H9 (cell line): ENCODE measurements at regions not wholly inside any gene's neighbourhood (a gene's known extent, or its start where the extent isn't known, plus 50 kb on each side); places are given as distances from the start of the nearest gene placed in this dataset.

Source experiments
- DNase-seq: peaks from one replicate; pipeline ENCODE4 v3.0.0-alpha.2; 2017
- H2AFZ ChIP-seq: one replicate; pipeline ENCODE4 v1.6.1; 2013; ENCODE audit warnings: mild to moderate bottlenecking, low read length, control low read depth, moderate library complexity
- H2AK5ac ChIP-seq: 2 replicates; pipeline ENCODE4 v1.6.1; 2013; ENCODE audit warnings: low read length, control low read depth, mixed read lengths; ENCODE audit not compliant: insufficient read length
- H2BK120ac ChIP-seq: one replicate; pipeline ENCODE4 v1.6.1; 2013; ENCODE audit warnings: low read depth, mild to moderate bottlenecking, low read length, control low read depth, inconsistent platforms; ENCODE audit not compliant: poor library complexity, severe bottlenecking
- H2BK12ac ChIP-seq: 2 replicates; pipeline ENCODE4 v1.6.1; 2013; ENCODE audit warnings: low read length, control low read depth, mixed read lengths, low read depth; ENCODE audit not compliant: insufficient read length
- H2BK15ac ChIP-seq: 2 replicates; pipeline ENCODE4 v1.6.1; 2013; ENCODE audit warnings: low read depth, low read length, control low read depth
- H2BK20ac ChIP-seq: one replicate; pipeline ENCODE4 v1.6.1; 2013; ENCODE audit warnings: low read depth, mild to moderate bottlenecking, low read length, control low read depth, inconsistent platforms; ENCODE audit not compliant: poor library complexity, severe bottlenecking
- H2BK5ac ChIP-seq: 2 replicates; pipeline ENCODE4 v1.6.1; 2013; ENCODE audit warnings: low read length, control low read depth, mixed read lengths; ENCODE audit not compliant: insufficient read length
- H3K14ac ChIP-seq: 2 replicates; pipeline ENCODE4 v1.6.1; 2013; ENCODE audit warnings: low read length, control low read depth; ENCODE audit not compliant: insufficient read depth
- H3K18ac ChIP-seq: 2 replicates; pipeline ENCODE4 v1.6.1; 2013; ENCODE audit warnings: low read depth, mild to moderate bottlenecking, mixed read lengths, low read length, control low read depth; ENCODE audit not compliant: insufficient read length
- H3K23ac ChIP-seq: 2 replicates; pipeline ENCODE4 v1.6.1; 2013; ENCODE audit warnings: low read length, control low read depth, mixed read lengths, low read depth; ENCODE audit not compliant: insufficient read length
- H3K23me2 ChIP-seq: 2 replicates; pipeline ENCODE4 v1.6.1; 2013; ENCODE audit warnings: low read depth, mild to moderate bottlenecking, mixed read lengths, low read length, control low read depth; ENCODE audit not compliant: insufficient read length, poor library complexity, severe bottlenecking
- H3K27ac ChIP-seq: 2 replicates; pipeline ENCODE4 v1.5.1; 2013; ENCODE audit warnings: low read length, control low read depth, mixed read lengths, low read depth; ENCODE audit not compliant: insufficient read length
- H3K27me3 ChIP-seq: 2 replicates; pipeline ENCODE4 v1.6.1; 2013; ENCODE audit warnings: low read length, control low read depth, inconsistent platforms; ENCODE audit not compliant: insufficient read depth
- H3K4ac ChIP-seq: 2 replicates; pipeline ENCODE4 v1.6.1; 2013; ENCODE audit warnings: low read depth, mild to moderate bottlenecking, control low read depth, inconsistent platforms, low read length, moderate library complexity
- H3K4me1 ChIP-seq: 2 replicates; pipeline ENCODE4 v1.6.1; 2013; ENCODE audit warnings: low read length, control low read depth, inconsistent platforms; ENCODE audit not compliant: insufficient read depth
- H3K4me2 ChIP-seq: 2 replicates; pipeline ENCODE4 v1.6.1; 2013; ENCODE audit warnings: low read length, control low read depth, mixed read lengths; ENCODE audit not compliant: insufficient read length, insufficient read depth
- H3K56ac ChIP-seq: 2 replicates; pipeline ENCODE4 v1.6.1; 2013; ENCODE audit warnings: low read depth, mild to moderate bottlenecking, mixed read lengths, low read length, control low read depth; ENCODE audit not compliant: insufficient read length
- H3K79me1 ChIP-seq: 2 replicates; pipeline ENCODE4 v1.6.1; 2013; ENCODE audit warnings: low read depth, mild to moderate bottlenecking, moderate library complexity, low read length, control low read depth, inconsistent platforms; ENCODE audit not compliant: insufficient read depth, poor library complexity, severe bottlenecking
- H3K79me2 ChIP-seq: 2 replicates; pipeline ENCODE4 v1.6.1; 2013; ENCODE audit warnings: low read length, control low read depth, inconsistent platforms; ENCODE audit not compliant: insufficient read depth
- H3K9ac ChIP-seq: 2 replicates; pipeline ENCODE4 v1.6.1; 2013; ENCODE audit warnings: low read length, control low read depth, mixed read lengths; ENCODE audit not compliant: insufficient read length; ENCODE audit errors: extremely low read depth
- H3K9me3 ChIP-seq: one replicate; pipeline ENCODE4 v1.6.1; 2013; ENCODE audit warnings: low read depth, low read length, inconsistent platforms; ENCODE audit not compliant: control insufficient read depth
- H3T11ph ChIP-seq: one replicate; pipeline ENCODE4 v1.6.1; 2013; ENCODE audit warnings: mild to moderate bottlenecking, low read length, control low read depth, inconsistent platforms
- H4K20me1 ChIP-seq: one replicate; pipeline ENCODE4 v1.6.1; 2013; ENCODE audit not compliant: control insufficient read depth, insufficient read length, insufficient read depth
- H4K5ac ChIP-seq: 2 replicates; pipeline ENCODE4 v1.6.1; 2013; ENCODE audit warnings: low read depth, mild to moderate bottlenecking, mixed read lengths, low read length, control low read depth; ENCODE audit not compliant: insufficient read length
- H4K8ac ChIP-seq: replicated peaks from 2 replicates; pipeline ENCODE4 v1.6.1; 2013; ENCODE audit warnings: low read length, control low read depth, mixed read lengths, low read depth; ENCODE audit not compliant: insufficient read length
- H4K91ac ChIP-seq: 2 replicates; pipeline ENCODE4 v1.6.1; 2013; ENCODE audit warnings: low read depth, mild to moderate bottlenecking, moderate library complexity, mixed read lengths, low read length, control low read depth; ENCODE audit not compliant: insufficient read length
- H3K27ac Mint-ChIP-seq, 3 experiments: 2 replicates in 2 of 3; 3 replicates in 1 of 3; pipeline ENCODE4 v1.8.0; 2020 to 2021; ENCODE audit warnings: mixed read lengths in 3 of 3, mild to moderate bottlenecking in 1 of 3, moderate library complexity in 1 of 3
- H3K27me3 Mint-ChIP-seq: 2 replicates; pipeline ENCODE4 v1.8.0; 2021; ENCODE audit warnings: low read depth, mild to moderate bottlenecking, moderate library complexity, mixed read lengths
- H3K36me3 Mint-ChIP-seq, 3 experiments: 2 replicates in 2 of 3; 3 replicates in 1 of 3; pipeline ENCODE4 v1.8.0; 2020 to 2021; ENCODE audit warnings: low read depth in 3 of 3, mixed read lengths in 3 of 3; ENCODE audit not compliant: insufficient read depth in 1 of 3
- H3K4me1 Mint-ChIP-seq, 2 experiments: 2 replicates each; pipeline ENCODE4 v1.8.0; 2020; ENCODE audit warnings: mixed read lengths in 2 of 2
- H3K4me3 Mint-ChIP-seq, 2 experiments: 2 replicates in 1 of 2; 3 replicates in 1 of 2; pipeline ENCODE4 v1.8.0; 2020 to 2021; ENCODE audit warnings: mild to moderate bottlenecking in 2 of 2, mixed read lengths in 2 of 2, moderate library complexity in 1 of 2
- H3K9me3 Mint-ChIP-seq, 2 experiments: 2 replicates in 1 of 2; 3 replicates in 1 of 2; pipeline ENCODE4 v1.8.0; 2020; ENCODE audit warnings: mild to moderate bottlenecking in 2 of 2, mixed read lengths in 2 of 2, moderate library complexity in 1 of 2
- CTCF ChIP-seq: fragments of 200-600 bp; sonication (generic); conservative IDR thresholded peaks from 3 replicates; pipeline ENCODE4 v1.8.0; 2021; ENCODE audit warnings: antibody characterized with exemption, mild to moderate bottlenecking
- WGBS: extraction: QIAGEN DNeasy Blood & Tissue Kit; methylation state at CpG from one replicate; pipeline ENCODE4 v1.1.7; 2013; ENCODE audit warnings: missing lambda C conversion rate, low lambda C conversion rate, mixed read lengths; ENCODE audit not compliant: insufficient read length; ENCODE audit errors: extremely low coverage; 5-methylcytosine and 5-hydroxymethylcytosine counted together

- Histone ChIP-seq H3K23me2 (no peaks in the 10 kb centered on the region), H2AFZ (no peak overlapping the region), H2BK15ac (no peak overlapping the region), H4K8ac (no peak overlapping the region), H3K79me2 (no peaks in the 10 kb centered on the region), H3K14ac (no peak overlapping the region), H3K4me2 (no peak overlapping the region), H3K27ac (no peak overlapping the region), H2BK5ac (no peak overlapping the region), H4K20me1 (no peaks in the 10 kb centered on the region), H3K79me1 (no peaks in the 10 kb centered on the region), H3K9me3 (no peaks in the 10 kb centered on the region), H3K9ac (no peak overlapping the region), H2BK120ac (no peak overlapping the region), H3K4me1 (no peaks in the 10 kb centered on the region), H3K27me3 (no peaks in the 10 kb centered on the region), H3K4ac (no peak overlapping the region), H4K91ac (no peak overlapping the region), H2BK12ac (no peak overlapping the region), H4K5ac (no peak overlapping the region), H3K23ac (no peak overlapping the region), H3T11ph (no peak overlapping the region), H2AK5ac (no peak overlapping the region), H3K18ac (no peak overlapping the region), H3K56ac (no peak overlapping the region), H2BK20ac (no peak overlapping the region)
- Mint-ChIP-seq H3K27ac (no peak overlapping the region), H3K27me3 (no peaks in the 10 kb centered on the region), H3K4me3 (no peak overlapping the region), H3K36me3 (no peaks in the 10 kb centered on the region; a peak in 1 of 7 replicates), H3K4me1 (no peaks in the 10 kb centered on the region), H3K9me3 (peaks cover 0 to 2% of the 10 kb centered on the region in 2 experiments; a peak in 1 of 5 replicates)
- no peak for TF ChIP-seq CTCF
- no peak for DNase-seq
- WGBS = no CpG with 5 or more reads among the region's 4 CpGs
Measured at GRCh38 chr9:12155401-12156134, 537.6 kb upstream of the TYRP1 start.
